Activated T-cell treated with anti-CD3 and anti-CD28 coated beads for 1 hour (primary cell): ENCODE measurements at regions not wholly inside any gene's neighbourhood (a gene's known extent, or its start where the extent isn't known, plus 50 kb on each side); places are given as distances from the start of the nearest gene placed in this dataset.

ENCODE experiments used
- DNase-seq: peaks from one replicate; pipeline ENCODE4 v3.0.0-alpha.2; 2020; ENCODE audit warnings: low read depth

GRCh38 chrX:49773993-49774392 is 55.1 kb upstream of the PAGE4 start:
- no peak for DNase-seq

GRCh38 chrX:49767236-49767635 is 61.9 kb upstream of the PAGE4 start:
- no peak for DNase-seq

DNA sequence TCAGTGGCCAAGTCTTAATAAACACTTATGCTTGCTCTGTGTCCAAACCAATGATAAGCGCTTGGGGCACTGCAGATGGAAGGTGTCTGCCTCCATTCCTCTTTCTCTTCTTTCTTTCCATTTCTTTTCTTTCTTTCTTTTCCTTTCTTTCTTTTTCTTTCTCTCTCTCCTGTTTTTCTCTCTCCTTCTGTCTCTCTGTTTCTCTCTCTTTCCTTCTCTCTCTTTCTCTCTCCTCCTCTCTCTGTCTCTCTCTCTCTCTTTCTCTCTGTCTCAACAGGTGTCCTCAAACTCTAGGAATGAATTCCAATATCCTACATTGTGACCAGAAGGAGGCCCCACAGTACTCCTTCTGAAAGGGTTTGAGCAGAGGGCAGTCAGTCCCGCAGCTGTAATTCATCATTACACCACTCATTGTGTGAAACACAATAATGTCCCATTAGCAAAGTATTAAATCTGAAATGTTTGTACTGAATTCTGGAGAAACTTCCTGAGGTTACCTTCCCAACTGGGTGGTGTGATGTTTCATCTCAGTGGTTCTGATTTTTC is 66.5 kb upstream of the PAGE1 start:
- DNase-seq = no peak

- DNase-seq = no peak
Observed at GRCh38 chrX:49761481-49761880, 65.7 kb upstream of the PAGE1 start.

DNA sequence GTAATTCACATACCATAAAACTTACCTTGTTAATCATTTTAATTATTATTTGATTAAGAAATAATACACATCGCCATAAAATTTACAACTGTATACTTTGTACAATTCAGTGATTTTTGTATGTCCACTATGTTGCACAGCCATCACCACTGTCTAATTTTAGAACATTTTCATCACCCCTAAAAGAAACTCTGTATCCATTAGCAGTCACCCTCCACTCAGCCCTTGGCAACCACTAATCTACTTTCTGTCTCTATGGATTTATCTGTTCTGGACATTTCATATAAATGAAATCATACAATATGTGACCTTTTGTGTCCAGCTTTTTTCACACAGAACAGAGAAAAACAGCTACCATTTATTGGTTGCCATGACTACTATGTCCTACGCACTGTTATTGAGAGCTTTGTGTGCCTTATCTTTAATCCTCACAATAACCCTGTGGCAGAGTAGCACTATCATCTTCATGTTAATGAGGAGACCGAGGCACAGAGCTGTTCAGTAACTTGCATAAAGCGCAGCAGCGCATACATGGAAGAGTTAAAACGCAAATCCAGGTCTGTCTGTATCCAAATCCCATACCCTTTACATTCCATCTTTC is 64.6 kb upstream of the PAGE1 start:
- DNase-seq = no peak

DNA sequence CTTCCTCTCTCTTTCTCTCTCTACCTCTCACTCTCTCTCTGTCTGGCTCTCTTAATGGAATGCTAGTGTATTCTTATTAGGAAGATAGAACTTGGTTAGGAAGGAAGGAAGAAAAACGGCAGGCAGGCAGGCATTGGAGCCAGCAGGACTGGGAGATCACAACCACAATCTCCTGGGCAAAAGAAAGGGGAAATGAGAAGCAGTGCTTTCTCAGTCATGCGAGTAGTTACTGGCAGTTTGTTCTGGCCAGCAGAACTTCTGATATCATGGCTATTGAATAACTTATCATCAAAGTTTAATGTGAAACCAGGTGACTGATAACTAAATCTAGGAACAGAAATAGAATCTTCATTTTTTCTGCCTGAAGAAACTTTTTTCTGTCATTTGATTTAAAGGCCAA is 60.9 kb upstream of the PAGE1 start:
- DNase-seq = no peak

GRCh38 chrX:49754233-49754857 is 58.6 kb upstream of the PAGE1 start:
- DNase-seq = peak; percentile 12

- no peak for DNase-seq
Observed at GRCh38 chrX:49753691-49754090, 57.9 kb upstream of the PAGE1 start.

DNA sequence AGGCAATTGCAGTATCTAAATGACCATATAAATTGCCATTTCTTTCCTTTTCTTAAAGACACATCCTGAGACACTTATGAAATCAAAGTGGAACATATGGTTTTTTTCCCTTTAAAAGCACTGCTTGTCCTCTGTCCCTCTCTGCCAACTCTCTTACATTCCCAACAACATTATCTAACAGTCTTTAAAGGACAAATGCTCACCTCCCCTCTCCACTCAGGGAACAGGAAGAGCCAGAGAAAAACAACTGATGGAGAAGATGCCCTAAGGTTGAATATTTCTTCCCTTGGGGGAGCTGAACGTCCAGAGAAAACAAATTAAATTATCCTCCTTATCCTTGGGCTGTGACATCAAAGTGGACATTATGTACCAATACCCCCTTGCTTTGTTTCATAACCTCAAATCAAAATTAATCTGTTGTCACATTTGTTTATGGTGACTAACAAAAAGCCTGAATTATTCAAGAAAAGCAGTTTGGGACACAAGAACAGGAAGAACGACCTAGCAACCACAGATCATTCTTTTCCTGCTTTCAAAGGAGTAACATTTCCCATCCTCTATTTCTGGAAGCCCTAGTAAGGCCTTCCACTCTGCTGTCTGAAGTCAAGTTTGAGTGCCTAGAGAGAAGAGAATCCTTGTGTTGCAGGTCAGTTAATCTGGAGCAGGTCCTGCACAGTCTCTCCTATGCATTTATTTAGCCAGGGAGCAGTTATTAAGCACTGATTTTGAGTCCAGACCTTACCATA is 52.6 kb upstream of the PAGE1 start:
- DNase-seq = no peak

GRCh38 chrX:49746306-49746705 is 50.5 kb upstream of the PAGE1 start:
- DNase-seq = no peak
